Uterus (tissue), 2 donors: ENCODE measurements at regions not wholly inside any gene's neighbourhood (a gene's known extent, or its start where the extent isn't known, plus 50 kb on each side); places are given as distances from the start of the nearest gene placed in this dataset.

ENCODE experiments used
- CTCF ChIP-seq, 4 experiments: fragments of 200-600 bp in 2 of 4; fragments of 450-650 bp in 2 of 4; sonication (generic) in 2 of 4; IDR thresholded peaks; one replicate each; pipeline ENCODE4 v1.5.1; 2016 to 2019; ENCODE audit warnings: antibody characterized with exemption in 4 of 4, mild to moderate bottlenecking in 2 of 4, moderate library complexity in 1 of 4
- POLR2A ChIP-seq, 2 donors: fragments of 450-650 bp; IDR thresholded peaks; one replicate each; pipeline ENCODE4 v1.6.1; 2016; ENCODE audit warnings: antibody characterized with exemption in 2 of 2, mild to moderate bottlenecking in 1 of 2, moderate library complexity in 1 of 2

- TF ChIP-seq CTCF (IDR thresholded peaks at IDR 0.05) (no peak), POLR2A (IDR thresholded peaks at IDR 0.05) (no peak)
These were observed 112.5 kb upstream of the ERG start for GRCh38 chr21:38610623-38611251.
